ENCODE measurements at regions not wholly inside any gene's neighbourhood (a gene's known extent, or its start where the extent isn't known, plus 50 kb on each side); places are given as distances from the start of the nearest gene placed in this dataset.

- no peak for ATAC-seq (ENCODE audit: insufficient number of reproducible peaks, low FRiP score, low read depth)
- TF ChIP-seq CTCF (IDR thresholded peaks at IDR 0.05): no peak
- DNase-seq (ENCODE audit: low spot score): no peak
- H3K27ac ChIP-seq: no peak overlapping the region
- H3K4me1 ChIP-seq (ENCODE audit: control insufficient read depth in 1 of 2, low read depth in 2 of 2): no peaks in the 10 kb centered on the region
- no peak overlapping the region for H3K4me3 ChIP-seq
- no peaks in the 10 kb centered on the region for H3K36me3 ChIP-seq
- no peaks in the 10 kb centered on the region for H3K27me3 ChIP-seq (replicated peaks; ENCODE audit: insufficient read depth)
- no peaks in the 10 kb centered on the region for H3K9me3 ChIP-seq
These were observed 468.2 kb downstream of the OTOL1 start for GRCh38 chr3:161964857-161965256.

- no peak overlapping the region for H3K27ac ChIP-seq
- ATAC-seq (ENCODE audit: insufficient number of reproducible peaks, low FRiP score, low read depth): no peak
- TF ChIP-seq CTCF (IDR thresholded peaks at IDR 0.05): no peak
- no peaks in the 10 kb centered on the region for H3K27me3 ChIP-seq (replicated peaks; ENCODE audit: insufficient read depth)
- no peak for DNase-seq (ENCODE audit: low spot score)
- no peaks in the 10 kb centered on the region for H3K9me3 ChIP-seq
- H3K4me3 ChIP-seq: no peak overlapping the region
- no peaks in the 10 kb centered on the region for H3K36me3 ChIP-seq
- H3K4me1 ChIP-seq (ENCODE audit: control insufficient read depth in 1 of 2, low read depth in 2 of 2): no peaks in the 10 kb centered on the region
These were observed 473.3 kb downstream of the OTOL1 start for GRCh38 chr3:161969867-161970266.

- ATAC-seq (ENCODE audit: insufficient number of reproducible peaks, low FRiP score, low read depth): no peak
- TF ChIP-seq CTCF (IDR thresholded peaks at IDR 0.05): no peak
- Histone ChIP-seq H3K9me3 (no peaks in the 10 kb centered on the region), H3K36me3 (no peaks in the 10 kb centered on the region), H3K27me3 (replicated peaks; ENCODE audit: insufficient read depth) (no peaks in the 10 kb centered on the region), H3K4me3 (no peak overlapping the region), H3K4me1 (ENCODE audit: control insufficient read depth in 1 of 2, low read depth in 2 of 2) (no peaks in the 10 kb centered on the region), H3K27ac (no peak overlapping the region)
- no peak for DNase-seq (ENCODE audit: low spot score)
These were observed 478.6 kb downstream of the OTOL1 start for GRCh38 chr3:161975201-161975600.

- no peaks in the 10 kb centered on the region for H3K27me3 ChIP-seq (replicated peaks; ENCODE audit: insufficient read depth)
- H3K27ac ChIP-seq: no peak overlapping the region
- DNase-seq (ENCODE audit: low spot score): no peak
- no peaks in the 10 kb centered on the region for H3K36me3 ChIP-seq
- TF ChIP-seq CTCF (IDR thresholded peaks at IDR 0.05): no peak
- H3K4me3 ChIP-seq: no peak overlapping the region
- no peaks in the 10 kb centered on the region for H3K9me3 ChIP-seq
- ATAC-seq (ENCODE audit: insufficient number of reproducible peaks, low FRiP score, low read depth): no peak
- H3K4me1 ChIP-seq (ENCODE audit: control insufficient read depth in 1 of 2, low read depth in 2 of 2): no peaks in the 10 kb centered on the region
These were observed 480.5 kb downstream of the OTOL1 start for GRCh38 chr3:161977063-161977462.

GRCh38 chr3:161977850-161978249 is 481.2 kb downstream of the OTOL1 start:
- H3K36me3 ChIP-seq: no peaks in the 10 kb centered on the region
- no peaks in the 10 kb centered on the region for H3K9me3 ChIP-seq
- no peaks in the 10 kb centered on the region for H3K4me1 ChIP-seq (ENCODE audit: control insufficient read depth in 1 of 2, low read depth in 2 of 2)
- no peak for ATAC-seq (ENCODE audit: insufficient number of reproducible peaks, low FRiP score, low read depth)
- no peak for DNase-seq (ENCODE audit: low spot score)
- H3K4me3 ChIP-seq: no peak overlapping the region
- no peak for TF ChIP-seq CTCF (IDR thresholded peaks at IDR 0.05)
- no peaks in the 10 kb centered on the region for H3K27me3 ChIP-seq (replicated peaks; ENCODE audit: insufficient read depth)
- H3K27ac ChIP-seq: no peak overlapping the region

Measured in thoracic aorta (tissue), 2 donors.